Thymus (tissue), 11 donors: ENCODE measurements at regions not wholly inside any gene's neighbourhood (a gene's known extent, or its start where the extent isn't known, plus 50 kb on each side); places are given as distances from the start of the nearest gene placed in this dataset.
"Not testable (repeated sequence)": the region's sequence is repeated elsewhere in the genome, so short reads cannot be mapped to it uniquely, and the experiment has no call there.

Experiments used
- DNase-seq, 9 donors: peaks; one replicate each; pipeline ENCODE4 v3.0.0-alpha.2; 2013; ENCODE audit warnings: low spot score in 9 of 9, low read depth in 6 of 9, missing footprints in 1 of 9
- H3K27ac ChIP-seq, 2 donors: one replicate each; pipeline ENCODE4 v1.5.1; 2013; ENCODE audit warnings: control low read depth in 1 of 2, low read depth in 1 of 2, low read length in 1 of 2, mild to moderate bottlenecking in 1 of 2, moderate library complexity in 1 of 2
- H3K27me3 ChIP-seq, 2 donors: one replicate each; pipeline ENCODE4 v1.5.1; 2013; ENCODE audit warnings: low read length in 1 of 2; ENCODE audit not compliant: control insufficient read depth in 2 of 2, insufficient read depth in 1 of 2
- H3K36me3 ChIP-seq, 2 donors: one replicate each; pipeline ENCODE4 v1.5.1; 2013; ENCODE audit warnings: low read length in 1 of 2, mild to moderate bottlenecking in 1 of 2, moderate library complexity in 1 of 2; ENCODE audit not compliant: control insufficient read depth in 2 of 2, insufficient read depth in 2 of 2
- H3K4me1 ChIP-seq, 2 donors: one replicate each; pipeline ENCODE4 v1.5.1; 2013; ENCODE audit warnings: low read length in 2 of 2; ENCODE audit not compliant: control insufficient read depth in 2 of 2, insufficient read depth in 2 of 2
- H3K4me3 ChIP-seq, 2 donors: one replicate each; pipeline ENCODE4 v1.5.1; 2013; ENCODE audit warnings: low read length in 2 of 2, control low read depth in 1 of 2, mild to moderate bottlenecking in 1 of 2
- H3K9me3 ChIP-seq, 2 donors: one replicate each; pipeline ENCODE4 v1.5.1; 2013; ENCODE audit warnings: low read length in 1 of 2, mild to moderate bottlenecking in 1 of 2; ENCODE audit not compliant: control insufficient read depth in 2 of 2, insufficient read depth in 1 of 2
- WGBS: extraction: QIAGEN DNeasy Blood & Tissue Kit; methylation state at CpG from one replicate; pipeline ENCODE4 v1.1.7; 2013; 5-methylcytosine and 5-hydroxymethylcytosine counted together
- donor health status: healthy.

- no peaks in the 10 kb centered on the region for H3K4me1 ChIP-seq
- WGBS = 93% methylated on average over 9 of the region's 9 CpGs
- H3K27me3 ChIP-seq = no peaks in the 10 kb centered on the region
- peaks cover 0 to 14% of the 10 kb centered on the region in 2 donors for H3K9me3 ChIP-seq
- no peak overlapping the region for H3K27ac ChIP-seq
- H3K4me3 ChIP-seq = no peak overlapping the region
- no peaks in the 10 kb centered on the region for H3K36me3 ChIP-seq
- no peak for DNase-seq
These were observed 277.9 kb downstream of the ZC4H2 start for GRCh38 chrX:64698317-64698716.

- 82% methylated on average over 7 of the region's 7 CpGs for WGBS
- not testable (repeated sequence) for H3K36me3 ChIP-seq, H3K27me3 ChIP-seq, H3K27ac ChIP-seq, DNase-seq, H3K4me1 ChIP-seq, H3K4me3 ChIP-seq
- peaks cover 0 to 14% of the 10 kb centered on the region in 2 donors for H3K9me3 ChIP-seq
These were observed 280.9 kb downstream of the ZC4H2 start for GRCh38 chrX:64695372-64695771.

- Histone ChIP-seq H3K9me3 (peaks cover 0 to 28% of the 10 kb centered on the region in 2 donors), H3K36me3 (no peaks in the 10 kb centered on the region), H3K4me1 (no peaks in the 10 kb centered on the region), H3K27me3 (no peaks in the 10 kb centered on the region), H3K27ac (no peak overlapping the region), H3K4me3 (no peak overlapping the region)
- 100% methylated on average over 1 of the region's 1 CpG for WGBS
- DNase-seq = no peak
These were observed 267.6 kb upstream of the MTMR8 start for GRCh38 chrX:64662876-64663275.

GRCh38 chrX:64657229-64657628 is 262.0 kb upstream of the MTMR8 start:
- 31% methylated on average over 6 of the region's 6 CpGs for WGBS
- not testable (repeated sequence) for H3K36me3 ChIP-seq

GRCh38 chrX:64642482-64642881 is 247.2 kb upstream of the MTMR8 start:
- Histone ChIP-seq H3K4me3 (no peak overlapping the region), H3K27ac (no peak overlapping the region), H3K4me1 (no peaks in the 10 kb centered on the region), H3K36me3 (no peaks in the 10 kb centered on the region), H3K9me3 (peaks cover 0 to 4% of the 10 kb centered on the region in 2 donors), H3K27me3 (no peaks in the 10 kb centered on the region)
- 90% methylated on average over 2 of the region's 2 CpGs for WGBS
- DNase-seq = no peak

More at GRCh38 chrX:64657229-64657628, 262.0 kb upstream of the MTMR8 start:
- not testable (repeated sequence) for H3K27ac ChIP-seq, H3K27me3 ChIP-seq, H3K9me3 ChIP-seq, H3K4me3 ChIP-seq, H3K4me1 ChIP-seq, DNase-seq
